ENCODE measurements at regions not wholly inside any gene's neighbourhood (a gene's known extent, or its start where the extent isn't known, plus 50 kb on each side); places are given as distances from the start of the nearest gene placed in this dataset.
A peak's percentile ranks its signal among the peaks of the same experiment; 100 is the strongest.

DNA sequence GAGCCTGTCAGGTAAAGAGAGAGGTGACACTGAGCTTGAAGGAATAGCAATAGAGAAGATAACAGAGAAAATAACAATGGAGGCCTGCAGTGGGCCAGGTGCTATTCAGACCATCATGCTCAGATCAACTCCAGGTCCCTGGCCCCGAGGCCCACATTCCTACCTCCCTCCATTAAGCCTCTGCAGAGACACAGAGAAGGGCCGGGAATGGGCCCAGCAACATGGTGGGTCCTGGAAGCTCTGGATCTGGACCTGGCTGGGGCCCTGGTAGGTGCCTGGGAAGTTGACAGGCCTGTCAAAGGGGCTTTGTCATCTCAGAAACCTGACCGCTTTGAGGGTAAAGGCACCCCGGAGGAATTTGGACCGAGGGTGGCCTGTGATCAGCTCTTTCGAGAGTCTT lies 159.7 kb upstream of the GLI2 start:
- Histone ChIP-seq H3K9me3 (no peaks in the 10 kb centered on the region), H3K36me3 (no peaks in the 10 kb centered on the region), H3K4me3 (no peak overlapping the region), H3K4me1 (peaks cover 0 to 8% (median 2%) of the 10 kb centered on the region in 4 donors), H3K27me3 (no peaks in the 10 kb centered on the region), H3K27ac (no peak overlapping the region)
- ATAC-seq = no peak
- TF ChIP-seq, protein P1, sequence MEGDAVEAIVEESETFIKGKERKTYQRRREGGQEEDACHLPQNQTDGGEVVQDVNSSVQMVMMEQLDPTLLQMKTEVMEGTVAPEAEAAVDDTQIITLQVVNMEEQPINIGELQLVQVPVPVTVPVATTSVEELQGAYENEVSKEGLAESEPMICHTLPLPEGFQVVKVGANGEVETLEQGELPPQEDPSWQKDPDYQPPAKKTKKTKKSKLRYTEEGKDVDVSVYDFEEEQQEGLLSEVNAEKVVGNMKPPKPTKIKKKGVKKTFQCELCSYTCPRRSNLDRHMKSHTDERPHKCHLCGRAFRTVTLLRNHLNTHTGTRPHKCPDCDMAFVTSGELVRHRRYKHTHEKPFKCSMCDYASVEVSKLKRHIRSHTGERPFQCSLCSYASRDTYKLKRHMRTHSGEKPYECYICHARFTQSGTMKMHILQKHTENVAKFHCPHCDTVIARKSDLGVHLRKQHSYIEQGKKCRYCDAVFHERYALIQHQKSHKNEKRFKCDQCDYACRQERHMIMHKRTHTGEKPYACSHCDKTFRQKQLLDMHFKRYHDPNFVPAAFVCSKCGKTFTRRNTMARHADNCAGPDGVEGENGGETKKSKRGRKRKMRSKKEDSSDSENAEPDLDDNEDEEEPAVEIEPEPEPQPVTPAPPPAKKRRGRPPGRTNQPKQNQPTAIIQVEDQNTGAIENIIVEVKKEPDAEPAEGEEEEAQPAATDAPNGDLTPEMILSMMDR (IDR thresholded peaks at IDR 0.05) = no peak
- no peak for TF ChIP-seq POLR2A (IDR thresholded peaks at IDR 0.05)
- peak in 1 of 3 donors; percentile 34 for DNase-seq
- intact Hi-C loops (cut with DNase I) = no loop called here
- WGBS (ENCODE audit: insufficient coverage, low coverage, low lambda C conversion rate, missing lambda C conversion rate) = no CpG with 5 or more reads among the region's 6 CpGs

DNA sequence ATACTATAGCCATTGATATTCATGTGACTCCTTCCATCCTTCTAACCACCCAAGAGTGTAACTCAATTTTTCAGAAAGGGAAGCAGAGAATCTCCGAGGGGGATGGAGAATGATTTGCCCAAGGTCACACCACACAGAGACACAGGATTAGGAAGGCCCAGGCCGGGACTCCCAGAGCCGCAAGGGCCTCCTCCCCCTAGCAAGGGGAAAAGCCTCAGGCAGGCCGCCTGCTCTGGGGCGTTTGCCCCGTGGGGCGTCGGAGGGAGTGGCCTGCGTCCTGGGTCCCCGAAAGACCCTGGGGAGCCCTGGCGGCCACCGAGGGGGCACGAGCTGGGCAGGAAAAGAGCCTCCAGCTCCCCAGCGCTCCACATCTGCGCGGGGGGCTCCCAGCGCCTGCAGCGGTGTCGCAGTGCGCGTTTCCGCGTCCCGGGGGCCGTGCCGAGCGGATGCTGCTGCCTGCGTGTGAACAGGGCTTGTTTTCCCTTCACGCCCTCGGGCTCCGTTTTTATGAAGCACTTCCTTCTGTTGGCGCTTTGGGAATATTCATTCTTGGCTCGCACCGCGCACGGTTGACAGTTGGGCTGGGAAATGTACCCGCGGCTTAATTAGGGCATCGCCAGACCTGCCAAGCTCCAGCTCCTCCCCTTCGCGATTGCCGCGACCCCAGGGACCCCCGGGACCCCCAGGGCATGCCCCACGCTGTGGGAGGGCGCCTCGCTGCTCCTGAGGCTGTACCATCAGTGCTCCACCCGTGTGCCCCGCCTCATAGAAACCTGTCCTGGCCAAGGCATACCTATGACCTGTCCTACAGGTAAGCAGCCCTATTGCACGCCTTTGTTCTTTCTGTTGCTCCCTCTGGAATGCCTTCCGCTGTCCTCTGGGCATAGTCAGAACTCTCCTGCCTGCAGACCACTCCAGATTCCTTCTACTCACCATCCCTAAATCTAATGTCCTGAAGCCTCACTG lies 158.9 kb upstream of the GLI2 start:
- Histone ChIP-seq H3K9me3 (no peaks in the 10 kb centered on the region), H3K36me3 (no peaks in the 10 kb centered on the region), H3K4me1 (no peaks in the 10 kb centered on the region), H3K4me3 (no peak overlapping the region), H3K27me3 (no peaks in the 10 kb centered on the region), H3K27ac (no peak overlapping the region)
- intact Hi-C loops (cut with DNase I) = no loop called here
- DNase-seq (peak in 1 of 3 donors; percentile 59), ATAC-seq (peak; percentile 16 to 85 (median 26))
- no peak for TF ChIP-seq POLR2A (IDR thresholded peaks at IDR 0.05)
- TF ChIP-seq, protein P1 (IDR thresholded peaks at IDR 0.05) = no peak
- 15% methylated on average over 33 of the region's 51 CpGs for WGBS (ENCODE audit: insufficient coverage, low coverage, low lambda C conversion rate, missing lambda C conversion rate)

DNA sequence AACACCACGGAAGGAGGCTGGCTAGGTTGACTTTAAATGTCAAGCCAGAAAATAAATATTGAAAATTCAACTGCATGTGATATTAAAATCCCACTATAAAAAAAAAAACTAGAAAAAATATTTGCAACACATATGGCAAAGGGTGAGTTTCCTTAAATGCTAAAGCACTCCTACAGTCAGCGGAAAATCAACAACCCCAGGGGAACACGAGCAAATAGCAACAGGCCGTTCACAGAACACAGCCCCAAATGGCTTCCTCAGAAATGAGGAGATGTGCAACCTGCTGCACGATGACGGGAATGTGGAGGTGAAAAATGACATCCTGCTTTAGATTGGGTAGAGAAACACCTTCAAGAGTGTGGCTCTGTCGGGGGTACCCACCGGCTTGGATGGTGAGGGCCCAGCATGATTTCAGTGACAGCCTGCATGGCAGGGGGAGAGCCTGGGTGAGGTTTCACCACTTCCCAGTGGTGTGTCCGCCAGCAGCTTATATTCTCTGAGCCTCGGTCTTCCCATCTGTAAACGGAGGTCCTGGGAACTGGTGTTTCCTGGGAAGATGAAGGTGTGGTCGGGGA lies 157.9 kb upstream of the GLI2 start:
- Histone ChIP-seq H3K27me3 (no peaks in the 10 kb centered on the region), H3K4me3 (no peak overlapping the region), H3K36me3 (no peaks in the 10 kb centered on the region), H3K4me1 (no peaks in the 10 kb centered on the region), H3K27ac (no peak overlapping the region), H3K9me3 (no peaks in the 10 kb centered on the region)
- WGBS (ENCODE audit: insufficient coverage, low coverage, low lambda C conversion rate, missing lambda C conversion rate) = 90% methylated on average over 8 of the region's 12 CpGs
- no peak for DNase-seq
- intact Hi-C loops (cut with DNase I) = no loop called here
- TF ChIP-seq, protein P1 (IDR thresholded peaks at IDR 0.05) = no peak
- no peak for TF ChIP-seq POLR2A (IDR thresholded peaks at IDR 0.05)
- ATAC-seq = no peak

DNA sequence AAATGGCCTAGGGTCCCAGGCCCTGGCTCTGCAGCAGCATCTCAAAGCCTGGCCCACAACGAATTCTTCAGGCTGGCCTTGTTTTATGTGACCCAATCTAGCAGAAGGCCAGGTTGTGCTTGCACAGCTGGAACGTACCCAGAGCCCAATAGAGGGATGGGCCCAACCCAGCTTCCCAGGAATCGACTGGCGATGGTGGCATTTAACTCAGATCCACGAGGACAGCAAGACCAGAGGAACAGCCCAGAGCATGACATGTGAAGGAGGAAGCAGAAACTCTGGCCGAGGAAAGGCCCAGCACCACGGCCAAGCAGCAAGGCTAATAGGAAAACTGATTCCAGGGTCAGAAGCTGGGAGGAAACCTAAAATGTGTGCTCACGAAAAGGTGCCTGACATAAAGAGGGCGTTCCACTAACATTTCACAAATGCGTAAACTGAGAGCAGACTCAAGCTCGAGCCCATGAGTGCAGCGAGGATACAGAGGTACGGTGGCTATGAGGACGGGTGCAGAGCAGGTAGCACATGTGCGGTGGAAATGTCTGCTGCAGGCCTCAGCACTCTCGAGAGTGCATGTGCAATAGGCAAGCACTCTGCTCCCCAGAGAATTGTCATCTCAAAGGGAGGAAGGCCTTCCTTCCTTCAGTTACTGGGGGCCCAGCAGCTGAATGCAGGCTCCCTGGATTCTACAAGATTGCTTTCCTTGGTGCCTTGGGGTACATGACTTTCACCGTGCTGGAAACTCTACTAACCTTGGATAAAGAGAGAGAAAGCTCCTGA lies 156.9 kb upstream of the GLI2 start:
- Histone ChIP-seq H3K4me1 (no peaks in the 10 kb centered on the region), H3K27ac (no peak overlapping the region), H3K27me3 (no peaks in the 10 kb centered on the region), H3K4me3 (no peak overlapping the region), H3K36me3 (no peaks in the 10 kb centered on the region), H3K9me3 (no peaks in the 10 kb centered on the region)
- DNase-seq (no peak), ATAC-seq (no peak)
- TF ChIP-seq POLR2A (IDR thresholded peaks at IDR 0.05) = no peak
- TF ChIP-seq, protein P1 (IDR thresholded peaks at IDR 0.05) = no peak
- 83% methylated on average over 10 of the region's 17 CpGs for WGBS (ENCODE audit: insufficient coverage, low coverage, low lambda C conversion rate, missing lambda C conversion rate)
- intact Hi-C loops (cut with DNase I) = no loop called here
